Glomerular visceral epithelial cell (primary cell): ENCODE measurements at regions not wholly inside any gene's neighbourhood (a gene's known extent, or its start where the extent isn't known, plus 50 kb on each side); places are given as distances from the start of the nearest gene placed in this dataset.
"Not testable (repeated sequence)": the region's sequence is repeated elsewhere in the genome, so short reads cannot be mapped to it uniquely, and the experiment has no call there.

Experiments
- DNase-seq: peaks from one replicate; pipeline ENCODE4 v3.0.0-alpha.2; 2016; ENCODE audit errors: extremely low spot score

DNA sequence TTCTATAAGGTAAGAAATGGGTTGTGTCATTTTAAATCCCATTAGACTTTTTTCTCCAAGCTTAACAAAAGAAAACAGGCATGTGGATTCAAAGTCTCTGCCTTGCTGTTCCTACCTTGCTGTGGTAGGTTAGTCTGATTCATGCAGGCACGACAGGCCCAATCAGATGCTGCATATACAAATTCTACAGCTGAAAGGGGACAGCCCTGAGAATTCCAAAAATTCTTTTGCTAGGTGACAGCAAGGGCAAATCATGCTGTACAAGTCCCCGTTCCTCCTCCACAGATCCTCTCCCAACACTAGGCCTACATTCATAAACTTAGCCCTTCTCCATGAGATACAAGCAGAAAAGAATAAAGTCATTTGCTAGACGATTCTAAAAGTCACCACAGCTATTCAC, 161.2 kb upstream of the THBS1 start:
- DNase-seq: no peak

DNA sequence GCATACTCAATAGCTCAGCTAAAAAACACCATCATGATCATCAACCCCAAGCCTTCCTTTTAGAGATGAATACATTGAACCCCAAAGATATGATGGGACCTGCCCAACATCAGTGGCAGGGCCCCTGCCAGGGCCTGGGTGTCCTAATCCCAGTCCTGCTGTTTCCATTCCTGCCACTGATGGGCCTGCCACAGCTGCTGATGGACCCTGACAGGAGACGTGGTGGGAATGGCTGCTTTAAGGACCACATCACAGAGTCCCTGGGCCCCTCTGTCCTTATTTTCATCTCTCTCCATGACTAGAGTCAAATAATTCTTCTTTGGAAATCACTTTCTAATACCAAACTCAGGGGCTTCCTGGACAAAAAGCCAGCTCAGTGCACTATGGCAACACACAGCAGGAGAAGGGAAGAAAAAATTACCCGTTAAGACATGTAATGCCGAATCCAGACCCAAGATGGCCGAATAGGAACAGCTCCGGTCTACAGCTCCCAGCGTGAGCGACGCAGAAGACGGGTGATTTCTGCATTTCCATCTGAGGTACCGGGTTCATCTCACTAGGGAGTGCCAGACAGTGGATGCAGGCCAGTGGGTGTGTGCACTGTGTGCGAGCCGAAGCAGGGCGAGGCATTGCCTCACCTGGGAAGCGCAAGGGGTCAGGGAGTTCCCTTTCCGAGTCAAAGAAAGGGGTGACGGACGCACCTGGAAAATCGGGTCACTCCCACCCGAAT, 160.6 kb upstream of the THBS1 start:
- DNase-seq: not testable (repeated sequence)

DNA sequence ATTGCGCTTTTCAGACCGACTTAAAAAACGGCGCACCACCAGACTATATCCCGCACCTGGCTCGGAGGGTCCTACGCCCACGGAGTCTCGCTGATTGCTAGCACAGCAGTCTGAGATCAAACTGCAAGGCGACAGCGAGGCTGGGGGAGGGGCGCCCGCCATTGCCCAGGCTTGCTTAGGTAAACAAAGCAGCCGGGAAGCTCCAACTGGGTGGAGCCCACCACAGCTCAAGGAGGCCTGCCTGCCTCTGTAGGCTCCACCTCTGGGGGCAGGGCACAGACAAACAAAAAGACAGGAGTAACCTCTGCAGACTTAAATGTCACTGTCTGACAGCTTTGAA, 160.1 kb upstream of the THBS1 start:
- not testable (repeated sequence) for DNase-seq

DNA sequence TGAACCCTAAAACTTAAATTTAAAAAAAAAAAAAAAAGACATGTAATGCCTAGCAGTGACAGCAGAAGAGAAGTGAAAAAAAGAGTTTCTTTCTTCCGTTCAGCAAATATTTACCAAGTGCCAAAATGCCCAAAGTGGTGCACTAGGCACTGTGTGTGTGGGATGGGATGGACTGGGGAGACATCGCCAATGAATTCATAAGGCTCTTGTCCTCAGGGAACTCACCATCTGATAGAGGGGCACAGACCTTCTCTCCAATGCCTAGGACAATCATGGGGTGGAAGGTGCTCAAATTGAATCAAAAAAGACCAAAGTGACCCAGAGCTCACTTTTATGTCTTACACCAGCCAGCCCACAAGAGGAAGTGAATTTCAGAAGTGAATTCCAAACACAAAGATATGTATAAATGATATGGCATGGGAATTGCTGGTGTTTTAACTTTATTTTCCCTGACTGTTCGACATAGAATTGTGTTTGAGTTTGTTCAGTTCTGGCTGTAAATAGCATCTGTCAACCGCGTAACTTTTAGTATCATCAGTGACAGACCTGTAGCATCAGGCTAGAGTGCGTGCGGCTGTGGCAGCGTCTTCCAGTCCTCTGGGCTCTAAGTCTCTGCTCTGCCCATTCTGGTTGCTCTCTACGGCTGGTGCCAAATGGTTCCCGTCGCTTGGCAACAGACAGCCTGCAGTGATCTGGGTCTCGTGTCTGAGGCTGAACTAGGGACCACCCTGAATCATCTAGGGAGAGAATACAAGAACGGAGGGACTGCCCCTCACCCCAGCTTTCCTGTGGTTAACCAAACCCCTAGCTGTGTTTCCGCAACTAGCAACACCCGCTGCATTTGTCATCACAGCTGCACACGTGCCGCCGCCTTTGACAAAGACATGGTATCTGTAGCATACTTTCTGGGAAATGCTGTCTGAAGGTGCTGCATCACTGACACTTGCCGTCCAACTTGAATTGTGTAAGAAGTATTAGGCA, 154.0 kb upstream of the THBS1 start:
- DNase-seq: peak; percentile 94

DNA sequence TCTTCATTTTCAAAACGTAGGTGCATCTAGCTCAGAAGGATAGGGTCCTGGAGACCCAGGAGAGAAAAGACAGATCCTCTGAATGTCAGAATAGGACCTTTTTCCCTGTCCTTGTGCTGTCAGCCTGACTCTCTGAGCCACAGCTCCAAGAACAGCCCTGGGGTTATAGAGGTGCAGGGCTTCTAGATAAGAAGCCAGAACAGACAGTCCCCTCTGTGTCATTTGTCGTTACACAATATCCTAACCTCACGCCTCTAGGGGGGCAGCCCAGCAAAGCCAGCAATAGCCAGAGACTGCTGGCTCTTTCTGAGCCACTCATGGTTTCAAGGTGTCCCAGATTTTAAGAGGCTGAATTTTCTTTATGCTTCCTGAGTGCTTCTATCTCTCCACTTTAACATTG, 153.2 kb upstream of the THBS1 start:
- no peak for DNase-seq

DNA sequence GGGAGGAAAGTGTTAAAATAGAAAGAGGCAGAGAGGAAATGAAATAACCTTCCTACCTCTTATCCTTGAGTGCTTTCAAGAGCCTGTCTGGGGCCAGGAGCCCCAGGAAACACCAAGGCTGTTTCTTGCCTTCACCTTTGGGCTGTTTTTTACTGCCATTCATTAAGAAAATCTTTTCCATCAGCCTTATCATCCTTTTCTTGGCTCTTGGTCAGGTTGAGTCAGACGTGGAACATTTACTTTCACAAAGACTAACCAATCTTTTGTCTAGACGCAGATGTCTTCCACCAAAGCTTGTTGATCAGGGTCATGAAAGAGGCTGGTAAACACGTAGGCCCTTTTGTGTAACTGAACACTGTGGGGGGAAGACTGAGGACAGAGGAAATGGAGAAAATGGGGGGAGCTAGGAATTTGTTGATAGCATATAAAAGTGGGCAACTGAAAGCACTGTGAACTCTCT, 151.0 kb upstream of the THBS1 start:
- DNase-seq: peak; percentile 64

DNA sequence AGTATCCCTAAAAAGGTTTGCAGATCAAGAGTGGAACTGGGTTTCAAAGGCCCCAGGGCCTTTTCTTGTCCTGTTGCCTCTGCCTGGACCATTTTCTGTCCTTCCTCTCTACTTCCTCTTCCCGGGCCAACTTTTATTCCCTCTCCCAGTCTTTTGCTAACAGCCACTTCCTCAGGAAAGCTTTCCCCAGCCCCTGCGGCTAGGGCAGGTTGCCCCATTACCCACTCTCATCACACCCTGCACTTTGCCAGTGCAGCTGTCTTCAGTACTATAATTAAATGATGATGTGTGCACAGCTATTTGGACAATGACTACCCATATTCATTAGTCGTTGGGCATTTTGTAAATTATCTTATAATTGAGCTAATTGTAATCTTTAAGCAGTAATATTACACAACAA, 150.5 kb upstream of the THBS1 start:
- no peak for DNase-seq

DNA sequence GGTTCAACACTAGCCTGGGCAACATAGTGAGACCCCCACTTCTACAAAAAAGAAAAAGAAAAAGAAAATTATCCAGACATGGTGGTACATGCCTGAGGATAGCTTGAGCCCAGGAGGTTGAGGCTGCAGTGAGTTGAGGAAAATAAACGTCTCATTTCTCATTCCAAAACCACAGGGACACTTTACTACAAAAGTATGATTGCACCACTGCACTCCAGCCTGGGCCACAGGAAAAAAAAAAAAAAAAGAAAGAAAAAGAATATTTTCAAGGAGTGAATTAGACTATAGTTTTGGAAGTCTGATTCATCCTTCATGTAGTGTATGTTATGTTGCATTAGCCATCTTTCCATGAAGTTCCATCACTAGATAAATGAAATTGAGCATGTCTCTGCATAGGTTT, 149.5 kb upstream of the THBS1 start:
- peak; percentile 16 for DNase-seq

DNA sequence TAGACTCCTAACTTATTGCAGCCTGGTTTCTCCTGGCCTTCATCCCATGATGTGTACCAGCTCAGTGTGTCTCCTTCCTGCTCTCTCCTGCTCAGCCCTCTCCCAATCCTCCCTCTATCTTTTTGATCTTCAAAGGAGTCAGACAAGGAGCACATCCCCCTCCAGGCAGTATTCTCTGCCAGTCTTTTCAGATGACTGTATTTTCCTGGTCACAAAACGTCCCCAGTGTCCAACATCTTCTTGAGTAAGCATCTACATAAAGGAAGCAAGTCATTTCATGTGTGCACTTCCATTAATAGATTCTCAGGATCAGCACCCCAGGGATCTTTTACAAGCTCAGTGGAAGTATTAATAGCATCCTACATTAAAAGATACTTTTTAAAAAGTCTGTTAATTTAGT, 148.9 kb upstream of the THBS1 start:
- no peak for DNase-seq

DNA sequence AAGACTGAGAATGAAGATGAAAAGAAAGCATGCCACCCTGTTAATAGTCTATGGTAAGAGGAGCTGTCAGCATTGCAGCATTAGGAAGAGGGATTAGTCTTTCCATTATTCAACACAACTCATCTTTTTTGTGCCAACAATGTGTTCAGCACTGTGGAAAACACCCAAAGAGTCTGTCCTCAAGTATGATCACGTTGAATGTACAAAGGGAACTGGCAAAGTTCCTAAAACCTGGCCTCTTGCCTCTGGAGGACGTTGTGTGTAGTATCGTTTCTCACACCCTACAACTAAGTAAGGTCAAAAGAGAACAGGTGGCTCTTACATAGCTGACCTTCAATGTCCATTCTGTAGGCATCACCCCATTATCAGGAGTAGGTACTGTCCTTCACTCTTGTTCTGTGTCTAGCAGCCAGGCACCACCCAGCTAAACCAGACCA, 147.9 kb upstream of the THBS1 start:
- DNase-seq: no peak

DNA sequence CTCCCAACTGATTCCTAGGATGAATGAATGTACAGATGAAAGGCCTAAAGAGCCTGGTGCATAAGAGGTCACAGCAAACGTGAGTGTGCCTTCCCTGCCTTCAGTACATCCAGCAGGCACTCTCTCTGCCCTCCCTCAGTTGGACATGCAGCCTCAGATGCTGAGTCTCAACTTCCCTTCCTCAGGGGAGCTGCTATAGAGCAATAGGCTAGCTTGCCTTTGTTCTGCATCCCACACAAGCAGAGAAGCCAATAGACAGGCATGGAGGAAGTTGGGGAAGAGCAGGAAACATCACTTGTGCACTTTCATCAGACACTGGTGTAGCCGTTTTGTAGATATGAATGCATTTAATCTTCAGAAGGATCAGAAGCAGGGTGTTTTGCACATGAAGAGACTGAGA, 147.5 kb upstream of the THBS1 start:
- no peak for DNase-seq

DNA sequence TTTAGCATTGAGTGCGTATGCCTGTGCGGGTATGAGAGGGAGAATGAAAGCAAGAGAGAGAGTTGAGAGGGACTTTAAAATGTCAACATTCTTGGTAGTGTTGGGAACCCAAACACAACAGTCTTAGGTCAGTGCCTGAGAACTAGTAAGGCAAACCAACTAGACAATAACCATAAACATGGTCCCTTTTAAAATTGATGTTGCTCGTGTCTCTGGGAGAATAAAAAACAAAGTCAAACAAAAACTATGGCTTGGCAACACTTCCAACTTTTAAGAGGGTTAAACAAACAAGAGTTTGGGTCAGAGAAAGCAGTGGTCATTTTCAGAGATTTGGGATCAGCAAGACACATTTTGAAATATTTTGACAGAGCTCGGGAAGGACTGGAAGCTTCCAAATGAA, 146.7 kb upstream of the THBS1 start:
- no peak for DNase-seq

DNA sequence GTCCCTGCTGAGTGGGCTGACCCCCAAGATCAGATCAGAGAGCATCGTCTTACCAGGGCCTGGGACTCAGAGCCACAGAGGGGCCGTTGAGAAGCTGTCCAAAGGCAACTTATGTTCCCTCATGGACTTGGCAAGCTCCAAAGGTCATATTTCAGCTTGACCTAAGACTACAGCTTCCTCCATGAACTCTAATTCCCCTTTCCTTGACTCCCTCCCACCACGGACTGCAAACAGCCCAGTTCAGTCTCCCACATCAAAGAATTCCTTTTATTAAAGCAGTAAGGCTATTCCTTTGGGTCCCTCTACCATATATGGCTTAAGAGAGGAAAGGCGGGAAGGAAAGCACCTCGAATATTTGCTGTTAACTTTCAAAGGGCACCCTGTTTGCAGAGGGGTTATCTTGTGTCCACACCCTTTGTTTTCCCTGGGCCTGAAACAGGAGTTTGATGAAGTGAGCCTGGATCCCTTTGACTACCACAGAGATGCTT, 146.1 kb upstream of the THBS1 start:
- no peak for DNase-seq

DNA sequence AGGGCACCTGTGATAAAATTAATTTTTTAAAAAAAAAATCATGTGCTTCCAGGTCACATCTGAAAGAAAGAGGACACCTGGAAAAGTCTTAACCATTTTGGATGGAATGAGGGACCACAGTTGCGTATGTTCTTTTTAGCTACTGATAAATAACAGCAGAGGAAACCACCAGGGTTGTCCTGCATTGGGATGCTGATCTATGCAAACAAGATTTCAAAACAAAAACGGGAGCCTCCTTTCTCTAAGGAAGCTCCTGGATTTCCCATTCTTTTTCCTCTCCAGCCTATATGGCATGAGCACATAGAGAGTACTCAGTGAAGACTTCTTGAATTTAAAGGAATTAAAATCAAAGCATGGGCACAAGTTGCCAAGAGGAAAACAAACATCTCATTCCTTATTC, 145.6 kb upstream of the THBS1 start:
- no peak for DNase-seq

DNA sequence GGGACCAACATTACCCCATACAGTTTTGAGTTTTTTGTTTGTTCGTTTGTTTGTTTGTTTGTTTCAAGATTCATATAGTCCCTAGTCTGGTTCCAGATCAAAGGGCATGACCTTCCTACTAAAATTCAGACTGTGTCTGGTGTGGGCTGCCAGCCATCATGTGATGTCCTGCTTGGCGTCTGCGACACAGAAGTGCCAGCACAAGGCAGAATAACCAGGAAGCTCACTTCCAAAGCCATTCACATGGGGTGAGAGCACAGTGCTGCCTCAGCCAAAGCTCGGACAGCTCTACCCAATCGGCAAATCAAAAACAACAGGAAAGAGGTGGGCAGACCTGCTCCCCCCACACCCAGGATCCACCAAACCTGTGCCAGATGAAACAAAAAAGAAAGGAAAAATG, 142.6 kb upstream of the THBS1 start:
- no peak for DNase-seq

DNA sequence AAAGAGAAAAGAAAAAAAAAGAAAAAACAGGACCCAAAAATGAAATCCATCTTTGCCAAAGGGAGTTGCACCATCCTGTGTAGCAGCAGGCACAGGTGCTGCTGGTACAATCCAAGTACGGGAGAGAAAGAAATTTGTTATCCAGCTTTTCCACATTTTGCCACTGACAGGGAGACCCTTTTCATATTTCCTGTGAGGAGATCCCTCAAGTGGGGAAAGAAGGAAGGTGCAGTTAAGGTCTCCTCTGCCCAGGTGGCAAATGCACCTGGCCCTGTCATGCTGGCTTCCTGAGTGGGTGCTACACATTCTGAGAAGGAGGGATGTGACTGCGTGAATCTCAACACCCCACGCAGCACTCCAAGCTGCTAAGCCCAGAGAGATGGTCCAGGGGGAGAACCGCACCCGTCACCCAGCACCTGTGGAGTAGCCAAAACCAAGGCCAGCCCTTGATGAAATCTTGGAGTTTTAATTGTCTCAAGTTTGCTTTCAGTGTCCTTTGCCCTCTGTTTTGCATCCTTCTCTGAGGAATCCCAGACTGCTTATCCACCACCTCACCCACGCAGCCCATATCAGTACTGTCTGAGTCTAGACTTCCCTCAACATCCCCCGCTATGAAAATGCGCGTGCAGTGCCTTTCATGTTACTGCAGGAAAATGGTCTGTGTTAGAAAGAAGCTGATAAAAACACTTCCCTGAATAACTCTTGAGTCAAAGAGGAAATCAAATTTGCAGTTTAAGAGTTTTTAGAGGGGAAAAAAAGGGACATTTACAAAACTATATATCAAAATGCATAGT, 141.9 kb upstream of the THBS1 start:
- peak; percentile 5 for DNase-seq

DNA sequence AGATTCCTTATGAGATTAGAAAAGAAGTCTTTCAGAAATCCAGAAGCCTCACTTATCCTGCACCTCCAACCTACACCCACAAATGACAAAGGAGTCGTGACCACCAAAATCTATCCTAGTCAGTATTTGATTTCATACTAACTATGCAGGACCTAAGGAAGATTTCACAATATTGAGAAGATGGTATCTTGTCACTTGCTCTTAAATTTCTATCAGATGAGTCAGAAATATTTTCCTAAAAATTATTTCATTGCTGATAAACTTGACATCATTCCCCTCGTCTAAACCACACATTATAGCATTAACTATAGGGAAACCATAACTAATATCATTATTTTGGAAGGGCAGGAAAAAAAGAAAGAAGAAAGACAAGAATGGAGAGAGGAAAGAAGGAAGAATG, 138.0 kb upstream of the THBS1 start:
- DNase-seq: no peak

DNA sequence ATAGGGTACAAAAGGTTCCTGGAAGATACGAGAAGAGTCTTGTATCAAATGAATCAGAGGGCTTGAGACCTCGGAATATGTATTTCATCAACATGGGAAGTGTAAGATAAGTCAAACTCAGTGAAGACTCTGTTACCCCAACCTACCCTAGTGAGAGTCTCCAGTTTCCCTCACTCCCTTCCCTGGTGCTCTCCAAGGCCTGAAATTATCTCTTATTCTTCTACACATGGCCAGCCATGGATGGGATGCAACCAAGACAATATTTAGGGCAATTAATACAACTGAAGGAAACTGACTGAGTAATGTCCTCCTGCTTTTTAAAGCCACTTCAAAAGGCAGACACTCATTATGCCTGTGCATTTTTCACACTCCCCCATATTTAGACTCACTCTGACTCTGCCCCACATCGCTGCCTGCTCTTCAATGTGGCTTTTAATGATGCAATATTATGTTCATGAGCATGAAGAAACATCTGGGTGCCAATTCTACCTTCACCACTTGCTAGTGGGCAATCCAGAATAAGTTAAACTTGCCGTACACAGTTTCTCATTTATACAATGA, 137.1 kb upstream of the THBS1 start:
- DNase-seq: no peak

DNA sequence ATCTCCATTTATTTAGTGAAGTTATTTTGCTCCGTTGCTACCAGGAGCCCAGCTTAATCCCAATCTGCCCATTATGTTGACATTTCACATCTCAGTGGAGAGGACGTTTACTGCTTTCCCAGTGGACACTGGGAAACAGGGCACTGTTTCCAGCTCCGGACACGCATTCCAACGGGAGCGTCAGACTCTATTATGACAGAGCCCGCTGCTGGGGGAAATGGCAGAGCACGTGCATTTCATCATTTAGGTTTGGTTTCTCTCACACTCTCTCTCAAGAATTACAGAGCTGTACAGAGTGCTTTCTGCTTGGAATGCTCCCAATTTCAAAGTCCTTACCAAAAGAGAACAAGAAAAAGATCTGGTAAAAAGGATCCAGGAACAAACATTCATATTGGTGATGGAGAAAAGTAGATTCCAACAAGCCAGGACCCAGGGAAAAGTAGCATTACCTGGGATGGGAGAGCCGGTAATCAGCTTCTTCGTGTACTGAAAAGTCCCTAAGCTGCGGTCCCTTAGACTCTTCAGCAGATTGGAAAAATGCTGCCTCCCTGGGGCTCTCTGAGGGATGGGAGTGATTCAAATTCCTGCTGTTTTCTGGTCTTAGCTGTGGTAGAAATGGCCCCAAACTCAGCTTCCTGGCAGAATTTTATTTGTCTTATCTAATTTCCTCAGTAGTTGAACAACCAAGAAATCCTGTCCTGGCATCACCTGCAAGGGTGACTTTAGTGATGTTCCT, 136.0 kb upstream of the THBS1 start:
- DNase-seq: no peak

DNA sequence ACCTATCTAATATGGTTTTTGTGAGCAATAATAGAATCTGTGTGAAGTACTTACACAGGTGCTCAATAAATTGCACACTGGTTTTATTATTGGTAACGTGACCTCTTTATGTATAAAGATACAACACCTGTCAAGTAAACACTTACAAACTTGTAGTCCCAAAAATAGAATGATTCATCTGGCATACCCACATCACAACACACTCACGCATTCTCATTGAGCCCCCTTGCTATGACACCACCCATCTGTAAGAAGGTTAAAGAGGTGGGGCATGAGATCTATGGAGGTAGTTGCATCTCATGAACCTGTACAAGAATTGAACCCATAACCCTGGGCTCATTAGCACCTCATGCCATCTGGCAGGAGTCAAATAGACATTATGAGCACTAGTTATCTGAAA, 134.9 kb upstream of the THBS1 start:
- no peak for DNase-seq

DNA sequence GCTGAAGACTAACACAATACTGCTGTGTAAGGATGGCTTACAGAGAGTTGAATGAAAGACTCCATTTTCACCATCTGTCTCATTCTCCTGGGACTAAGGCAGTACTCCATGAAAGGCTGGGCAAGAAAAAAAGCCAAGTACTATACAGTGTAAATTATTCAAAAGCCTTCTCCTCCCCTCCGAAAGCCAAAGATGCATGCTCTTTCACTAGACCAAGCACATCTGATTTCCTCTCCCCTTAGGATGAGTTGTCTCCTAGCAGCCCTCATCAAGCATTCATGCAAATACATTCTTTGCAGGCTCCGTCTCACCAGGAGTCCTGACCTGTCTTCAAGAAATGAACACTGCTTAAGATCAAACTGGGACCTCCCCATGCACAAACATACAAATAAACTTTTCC, 133.5 kb upstream of the THBS1 start:
- no peak for DNase-seq
